ENCODE measurements at regions not wholly inside any gene's neighbourhood (a gene's known extent, or its start where the extent isn't known, plus 50 kb on each side); places are given as distances from the start of the nearest gene placed in this dataset.

DNA sequence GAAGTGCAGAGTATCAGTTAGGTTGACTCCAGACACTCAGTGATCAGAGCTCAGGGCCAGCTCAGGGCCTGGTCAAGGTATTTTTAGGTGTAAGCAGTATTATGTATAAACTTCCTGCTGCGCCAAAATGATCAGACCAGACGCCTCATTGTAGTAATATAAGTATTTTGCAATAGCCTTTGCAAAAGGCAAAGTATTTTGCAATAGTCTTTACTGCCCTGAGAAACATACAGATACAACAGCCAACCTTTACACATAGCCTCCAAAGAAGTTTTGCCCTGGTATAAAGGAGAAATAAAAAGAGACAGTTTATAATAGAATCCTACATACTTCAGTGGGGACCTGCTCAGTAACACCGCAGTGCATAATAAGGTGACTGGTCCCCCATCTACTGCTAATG lies 333.0 kb upstream of the EEF2KMT start:
- no peak overlapping the region for H3K4me2 ChIP-seq (ENCODE audit: low read length)
- H3K36me3 ChIP-seq (ENCODE audit: control insufficient read depth, low read length) = no peaks in the 10 kb centered on the region
- no peaks in the 10 kb centered on the region for H3K27me3 ChIP-seq (ENCODE audit: control insufficient read depth, low read length)
- H3K79me2 ChIP-seq (ENCODE audit: control insufficient read depth, low read length) = no peaks in the 10 kb centered on the region
- no peaks in the 10 kb centered on the region for H3K4me1 ChIP-seq (ENCODE audit: control insufficient read depth, low read length)
- H3K4me3 ChIP-seq (ENCODE audit: low read length) = no peak overlapping the region
- no peak overlapping the region for H3K27ac ChIP-seq (ENCODE audit: low read depth, low read length)
- no peaks in the 10 kb centered on the region for H3K9me3 ChIP-seq (ENCODE audit: control insufficient read depth, insufficient read depth, low read length)
- no peaks in the 10 kb centered on the region for H3K9me2 ChIP-seq (replicated peaks; ENCODE audit: control insufficient read depth, low read length)
- no peaks in the 10 kb centered on the region for H3F3A ChIP-seq (ENCODE audit: control insufficient read depth, insufficient read depth)
- H4K20me1 ChIP-seq (ENCODE audit: control insufficient read depth, insufficient read depth, low read depth, low read length) = no peaks in the 10 kb centered on the region
- TF ChIP-seq, protein P1, sequence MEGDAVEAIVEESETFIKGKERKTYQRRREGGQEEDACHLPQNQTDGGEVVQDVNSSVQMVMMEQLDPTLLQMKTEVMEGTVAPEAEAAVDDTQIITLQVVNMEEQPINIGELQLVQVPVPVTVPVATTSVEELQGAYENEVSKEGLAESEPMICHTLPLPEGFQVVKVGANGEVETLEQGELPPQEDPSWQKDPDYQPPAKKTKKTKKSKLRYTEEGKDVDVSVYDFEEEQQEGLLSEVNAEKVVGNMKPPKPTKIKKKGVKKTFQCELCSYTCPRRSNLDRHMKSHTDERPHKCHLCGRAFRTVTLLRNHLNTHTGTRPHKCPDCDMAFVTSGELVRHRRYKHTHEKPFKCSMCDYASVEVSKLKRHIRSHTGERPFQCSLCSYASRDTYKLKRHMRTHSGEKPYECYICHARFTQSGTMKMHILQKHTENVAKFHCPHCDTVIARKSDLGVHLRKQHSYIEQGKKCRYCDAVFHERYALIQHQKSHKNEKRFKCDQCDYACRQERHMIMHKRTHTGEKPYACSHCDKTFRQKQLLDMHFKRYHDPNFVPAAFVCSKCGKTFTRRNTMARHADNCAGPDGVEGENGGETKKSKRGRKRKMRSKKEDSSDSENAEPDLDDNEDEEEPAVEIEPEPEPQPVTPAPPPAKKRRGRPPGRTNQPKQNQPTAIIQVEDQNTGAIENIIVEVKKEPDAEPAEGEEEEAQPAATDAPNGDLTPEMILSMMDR (IDR thresholded peaks at IDR 0.05; ENCODE audit: low read depth, low read length, poor library complexity, severe bottlenecking) = no peak
- TF ChIP-seq EZH2phosphoT487 (IDR thresholded peaks at IDR 0.05; ENCODE audit: borderline replicate concordance, low read length) = no peak

DNA sequence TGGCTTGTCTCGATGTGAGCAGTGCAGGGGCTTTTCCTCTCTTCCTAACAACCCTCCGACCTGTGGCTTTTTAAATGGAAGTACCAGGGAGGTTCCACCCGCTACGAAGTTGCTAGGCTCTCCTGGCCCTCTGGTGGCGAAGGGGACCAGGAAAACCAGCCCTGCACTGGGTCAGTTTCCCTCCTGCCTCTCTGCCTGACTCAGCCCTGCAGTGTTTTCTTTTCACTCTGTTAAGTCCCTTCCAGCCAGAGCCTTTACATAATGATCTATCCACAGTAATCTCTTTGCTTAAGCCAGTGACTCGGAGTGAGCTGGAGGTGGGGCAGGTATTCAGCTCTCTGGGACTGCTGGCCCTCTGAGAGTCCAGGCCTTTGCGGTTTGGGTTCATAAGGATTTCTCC lies 331.3 kb upstream of the EEF2KMT start:
- Histone ChIP-seq H3K9me2 (replicated peaks; ENCODE audit: control insufficient read depth, low read length) (no peaks in the 10 kb centered on the region), H3K4me3 (ENCODE audit: low read length) (no peak overlapping the region), H3K27ac (ENCODE audit: low read depth, low read length) (no peak overlapping the region), H3K4me1 (ENCODE audit: control insufficient read depth, low read length) (no peaks in the 10 kb centered on the region), H3K4me2 (ENCODE audit: low read length) (no peak overlapping the region), H3K27me3 (ENCODE audit: control insufficient read depth, low read length) (no peaks in the 10 kb centered on the region), H3F3A (ENCODE audit: control insufficient read depth, insufficient read depth) (no peaks in the 10 kb centered on the region), H3K36me3 (ENCODE audit: control insufficient read depth, low read length) (no peaks in the 10 kb centered on the region), H3K79me2 (ENCODE audit: control insufficient read depth, low read length) (no peaks in the 10 kb centered on the region), H4K20me1 (ENCODE audit: control insufficient read depth, insufficient read depth, low read depth, low read length) (no peaks in the 10 kb centered on the region), H3K9me3 (ENCODE audit: control insufficient read depth, insufficient read depth, low read length) (no peaks in the 10 kb centered on the region)
- TF ChIP-seq EZH2phosphoT487 (IDR thresholded peaks at IDR 0.05; ENCODE audit: borderline replicate concordance, low read length) = no peak
- TF ChIP-seq, protein P1 (IDR thresholded peaks at IDR 0.05; ENCODE audit: low read depth, low read length, poor library complexity, severe bottlenecking) = no peak

DNA sequence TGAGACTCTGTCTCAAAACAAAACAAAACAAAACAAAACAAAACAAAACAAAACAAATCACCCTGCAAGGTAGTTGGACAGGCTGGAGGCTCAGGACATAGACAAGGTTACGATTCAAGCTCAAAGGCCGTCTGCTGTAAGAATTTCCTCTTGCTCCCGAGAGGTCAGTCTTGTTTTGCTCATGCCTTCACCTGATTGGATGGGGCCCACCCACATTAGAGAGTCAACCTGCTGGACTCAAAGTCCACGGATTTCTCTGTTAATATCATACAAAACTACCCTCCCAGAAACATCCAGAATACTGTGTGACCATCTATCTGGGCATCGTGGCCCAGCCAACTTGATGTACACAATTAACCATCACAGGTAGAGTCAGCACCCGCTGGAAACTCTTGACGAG lies 330.0 kb upstream of the EEF2KMT start:
- Histone ChIP-seq H3K4me1 (ENCODE audit: control insufficient read depth, low read length) (no peaks in the 10 kb centered on the region), H3K4me3 (ENCODE audit: low read length) (no peak overlapping the region), H3F3A (ENCODE audit: control insufficient read depth, insufficient read depth) (no peaks in the 10 kb centered on the region), H3K36me3 (ENCODE audit: control insufficient read depth, low read length) (no peaks in the 10 kb centered on the region), H3K9me2 (replicated peaks; ENCODE audit: control insufficient read depth, low read length) (no peaks in the 10 kb centered on the region), H3K27ac (ENCODE audit: low read depth, low read length) (no peak overlapping the region), H3K4me2 (ENCODE audit: low read length) (no peak overlapping the region), H3K27me3 (ENCODE audit: control insufficient read depth, low read length) (no peaks in the 10 kb centered on the region), H4K20me1 (ENCODE audit: control insufficient read depth, insufficient read depth, low read depth, low read length) (no peaks in the 10 kb centered on the region), H3K79me2 (ENCODE audit: control insufficient read depth, low read length) (no peaks in the 10 kb centered on the region), H3K9me3 (ENCODE audit: control insufficient read depth, insufficient read depth, low read length) (no peaks in the 10 kb centered on the region)
- TF ChIP-seq, protein P1 (IDR thresholded peaks at IDR 0.05; ENCODE audit: low read depth, low read length, poor library complexity, severe bottlenecking) = no peak
- no peak for TF ChIP-seq EZH2phosphoT487 (IDR thresholded peaks at IDR 0.05; ENCODE audit: borderline replicate concordance, low read length)
